ENCODE measurements at regions not wholly inside any gene's neighbourhood (a gene's known extent, or its start where the extent isn't known, plus 50 kb on each side); places are given as distances from the start of the nearest gene placed in this dataset.

DNA sequence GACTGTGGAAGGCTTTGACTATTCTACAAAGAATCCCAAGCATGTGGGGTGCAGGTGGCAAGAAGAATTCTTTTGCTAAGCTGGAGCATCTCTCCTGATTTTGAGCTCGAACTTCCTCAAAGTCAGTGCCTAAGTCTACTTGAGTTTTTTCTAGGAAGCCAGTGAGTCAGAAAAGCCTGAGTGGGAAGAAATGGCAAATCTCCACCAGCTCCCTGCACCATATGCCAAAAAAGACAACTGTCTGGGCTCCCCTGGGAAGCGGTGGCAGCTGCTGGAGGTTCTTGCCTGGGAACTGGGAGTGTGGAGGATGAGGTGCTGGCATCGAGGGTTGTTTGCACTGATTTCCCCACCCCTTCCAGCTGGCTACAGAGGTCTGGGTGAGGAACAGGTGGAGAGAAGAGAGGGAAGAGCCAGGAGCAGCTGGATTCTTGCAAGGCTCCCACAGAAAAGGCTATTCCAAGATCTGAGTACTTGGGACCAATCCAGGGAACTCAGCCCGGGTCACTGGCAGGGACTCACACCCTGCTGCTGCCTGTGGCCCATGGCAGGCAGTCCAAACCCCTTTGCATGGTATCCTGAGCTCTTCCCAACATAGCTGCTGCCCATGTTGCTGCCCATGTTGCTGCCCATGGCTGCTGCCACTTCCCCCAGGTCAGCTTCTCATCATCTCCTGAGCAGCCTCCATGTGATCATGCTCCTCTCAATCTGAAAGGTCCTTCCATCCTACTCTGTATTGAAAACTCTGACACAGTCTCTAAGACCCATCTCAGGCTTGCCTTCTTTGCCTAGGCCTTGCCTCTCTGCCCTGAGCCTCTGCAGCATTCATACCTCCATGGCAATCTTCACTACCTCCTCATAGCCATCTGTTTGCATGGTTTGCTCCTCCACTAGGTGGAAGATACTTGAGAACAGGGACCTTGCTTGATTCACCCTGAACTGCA, 128.3 kb upstream of the SPATS2L start:
- TF ChIP-seq, protein P1, sequence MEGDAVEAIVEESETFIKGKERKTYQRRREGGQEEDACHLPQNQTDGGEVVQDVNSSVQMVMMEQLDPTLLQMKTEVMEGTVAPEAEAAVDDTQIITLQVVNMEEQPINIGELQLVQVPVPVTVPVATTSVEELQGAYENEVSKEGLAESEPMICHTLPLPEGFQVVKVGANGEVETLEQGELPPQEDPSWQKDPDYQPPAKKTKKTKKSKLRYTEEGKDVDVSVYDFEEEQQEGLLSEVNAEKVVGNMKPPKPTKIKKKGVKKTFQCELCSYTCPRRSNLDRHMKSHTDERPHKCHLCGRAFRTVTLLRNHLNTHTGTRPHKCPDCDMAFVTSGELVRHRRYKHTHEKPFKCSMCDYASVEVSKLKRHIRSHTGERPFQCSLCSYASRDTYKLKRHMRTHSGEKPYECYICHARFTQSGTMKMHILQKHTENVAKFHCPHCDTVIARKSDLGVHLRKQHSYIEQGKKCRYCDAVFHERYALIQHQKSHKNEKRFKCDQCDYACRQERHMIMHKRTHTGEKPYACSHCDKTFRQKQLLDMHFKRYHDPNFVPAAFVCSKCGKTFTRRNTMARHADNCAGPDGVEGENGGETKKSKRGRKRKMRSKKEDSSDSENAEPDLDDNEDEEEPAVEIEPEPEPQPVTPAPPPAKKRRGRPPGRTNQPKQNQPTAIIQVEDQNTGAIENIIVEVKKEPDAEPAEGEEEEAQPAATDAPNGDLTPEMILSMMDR (IDR thresholded peaks at IDR 0.05), result no peak
- TF ChIP-seq POLR2A (IDR thresholded peaks at IDR 0.05) (no peak), EP300 (IDR thresholded peaks at IDR 0.05; ENCODE audit: low read depth) (no peak)

Measured in transverse colon (tissue), 3 donors.